NCI-H524 treated with DMSO at 0.1 percent for 48 hours (cell line): ENCODE measurements at regions not wholly inside any gene's neighbourhood (a gene's known extent, or its start where the extent isn't known, plus 50 kb on each side); places are given as distances from the start of the nearest gene placed in this dataset.

Experiments used
- DNase-seq: peaks from one replicate; lab custom pipeline; 2025; lab: John Stamatoyannopoulos, UW

DNA sequence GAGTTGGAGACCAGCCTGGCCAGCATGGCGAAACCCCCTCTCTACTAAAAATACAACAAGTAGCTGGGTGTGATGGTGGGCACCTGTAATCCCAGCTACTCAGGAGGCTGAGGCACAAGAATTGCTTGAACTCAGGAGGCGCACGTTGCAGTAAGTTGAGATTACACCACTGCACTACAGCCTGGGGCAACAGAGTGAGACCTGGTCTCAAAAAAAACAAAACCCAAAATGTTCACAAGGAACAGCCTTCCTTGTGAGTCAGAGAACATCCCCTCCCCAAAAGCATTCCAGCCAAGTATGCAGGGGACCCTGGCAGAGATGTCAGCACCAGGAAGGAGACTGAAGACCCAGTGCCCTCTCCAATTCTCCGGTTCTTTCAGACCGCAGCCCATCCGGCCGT, 314.9 kb upstream of the TSHZ3 start:
- no peak for DNase-seq

DNA sequence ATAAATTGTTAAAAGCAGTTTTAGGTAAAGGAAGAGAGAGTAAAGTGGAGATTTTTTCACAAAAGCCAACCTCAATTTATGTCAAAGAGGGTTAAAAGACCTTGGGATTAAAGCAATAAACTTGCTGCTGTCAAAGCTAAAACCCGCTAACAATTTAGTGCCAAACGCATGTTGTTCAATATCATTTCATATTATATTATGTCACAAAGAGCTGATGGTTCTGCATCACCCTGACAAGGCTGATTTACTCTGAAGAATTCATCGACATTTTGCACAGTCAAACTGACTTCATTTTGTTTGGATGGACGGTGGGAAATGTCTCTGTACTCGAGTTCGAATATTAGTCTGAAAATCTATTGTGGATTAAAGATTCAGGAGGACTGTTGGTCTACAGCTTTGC, 315.8 kb upstream of the TSHZ3 start:
- no peak for DNase-seq

DNA sequence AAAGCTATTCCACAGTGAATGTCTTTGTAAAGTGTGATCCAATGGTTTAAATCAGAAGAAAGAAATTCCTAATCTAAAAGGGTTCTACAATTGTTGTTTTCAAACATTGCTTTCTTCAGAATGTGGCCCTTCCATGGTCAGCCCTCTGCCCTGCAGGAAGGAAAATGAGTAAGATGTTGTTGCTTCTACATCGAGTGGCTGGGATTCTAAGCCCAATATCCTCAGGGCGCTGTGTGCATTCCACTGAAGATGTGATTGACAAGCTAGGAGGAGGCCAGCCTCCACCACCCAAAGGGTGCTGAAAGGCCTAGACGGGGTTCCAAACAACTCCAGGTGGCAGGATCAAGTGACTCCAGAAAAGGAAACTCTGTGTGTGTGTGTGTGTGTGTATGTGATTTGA, 316.9 kb upstream of the TSHZ3 start:
- no peak for DNase-seq

GRCh38 chr19:31667106-31667505, 317.9 kb upstream of the TSHZ3 start:
- no peak for DNase-seq

- no peak for DNase-seq
These were observed 319.7 kb upstream of the TSHZ3 start for GRCh38 chr19:31668921-31669320.

DNA sequence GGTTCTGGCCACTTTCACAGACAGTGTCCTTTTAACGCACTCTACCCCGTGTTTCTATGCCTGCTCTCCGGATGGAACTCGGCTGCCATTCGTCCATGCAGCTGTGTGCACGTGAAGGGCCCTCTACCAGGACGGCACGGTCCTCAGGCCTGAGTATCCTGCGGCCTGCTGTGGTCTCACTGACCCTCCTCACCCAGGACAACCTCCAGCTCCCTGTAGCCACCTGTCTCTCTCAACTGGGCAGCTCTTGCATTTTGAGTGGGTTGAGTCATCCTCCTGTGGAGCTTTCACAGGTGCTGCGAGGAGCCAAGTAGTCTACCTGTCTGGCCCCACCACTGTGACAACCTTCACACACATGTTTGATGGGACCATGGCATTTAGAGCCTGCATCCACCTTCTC, 321.7 kb upstream of the TSHZ3 start:
- DNase-seq: no peak

GRCh38 chr19:31671411-31672035, 322.3 kb upstream of the TSHZ3 start:
- DNase-seq: no peak

DNA sequence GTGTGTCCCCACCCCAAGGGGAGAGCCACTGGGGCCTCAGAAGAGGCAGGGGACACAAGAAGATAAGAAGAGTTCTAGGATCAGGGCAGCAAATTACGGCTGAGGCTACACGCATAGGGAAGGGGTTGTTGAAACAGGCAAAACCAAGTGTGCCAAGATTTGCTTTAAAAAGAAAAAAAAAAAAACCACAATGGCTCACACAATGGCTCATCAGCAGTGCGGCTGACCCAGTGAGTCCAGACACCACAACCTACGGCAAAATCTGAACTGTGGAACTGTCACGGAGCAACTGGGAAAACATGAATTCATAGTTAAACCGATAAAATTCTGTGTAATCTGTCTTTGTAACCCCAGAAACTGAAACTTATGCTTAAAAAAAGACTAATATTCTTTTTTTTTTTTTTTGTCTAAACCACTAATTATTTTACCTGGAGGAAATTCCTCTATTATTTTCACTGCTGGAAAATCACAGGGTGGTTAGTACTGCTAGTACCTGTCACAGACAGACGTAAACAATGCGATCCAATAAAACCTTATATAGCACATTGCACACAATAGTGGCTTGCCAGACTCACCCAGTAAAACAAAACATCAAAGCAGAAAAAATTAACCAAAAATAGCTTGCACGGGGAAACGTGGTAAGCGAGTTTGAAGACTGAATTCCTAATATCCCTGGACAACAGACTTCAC, 325.4 kb upstream of the TSHZ3 start:
- no peak for DNase-seq

GRCh38 chr19:31675193-31675913, 326.1 kb upstream of the TSHZ3 start:
- no peak for DNase-seq

DNA sequence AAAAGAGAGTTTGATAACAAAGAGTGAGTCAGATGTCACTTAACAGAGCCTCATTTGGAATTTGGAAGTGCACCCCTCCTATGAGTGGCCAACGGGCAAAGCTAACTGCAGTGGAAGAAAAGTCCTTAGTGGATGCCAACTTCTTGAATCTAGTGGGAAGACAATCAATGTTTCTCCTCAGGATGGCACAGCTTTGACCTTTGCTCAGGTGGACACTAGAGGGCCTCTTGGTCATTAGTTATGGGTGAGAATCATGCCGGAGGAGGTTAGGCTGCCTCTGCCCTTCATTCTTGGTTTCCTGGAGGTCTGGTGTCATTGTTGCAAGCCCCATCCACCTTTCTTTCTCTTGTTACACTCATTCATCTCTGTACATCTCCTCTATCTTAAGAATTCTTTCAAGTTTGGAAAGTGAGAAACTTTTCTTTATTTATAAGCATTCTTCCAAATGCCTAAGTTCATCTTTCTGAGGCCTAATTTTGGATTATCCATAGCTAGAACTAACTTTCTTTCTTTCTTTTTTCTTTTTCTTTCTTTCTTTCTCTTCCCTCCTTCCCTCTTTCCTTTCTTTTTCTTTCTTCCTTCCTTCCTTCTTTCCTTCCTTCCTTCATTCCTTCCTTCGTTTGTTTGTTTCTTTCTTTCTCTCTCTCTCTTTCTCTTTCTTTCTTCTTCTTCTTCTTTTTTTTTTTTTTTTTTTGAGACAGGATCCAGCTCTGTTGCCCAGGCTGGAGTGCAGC, 327.2 kb upstream of the TSHZ3 start:
- DNase-seq: no peak

DNA sequence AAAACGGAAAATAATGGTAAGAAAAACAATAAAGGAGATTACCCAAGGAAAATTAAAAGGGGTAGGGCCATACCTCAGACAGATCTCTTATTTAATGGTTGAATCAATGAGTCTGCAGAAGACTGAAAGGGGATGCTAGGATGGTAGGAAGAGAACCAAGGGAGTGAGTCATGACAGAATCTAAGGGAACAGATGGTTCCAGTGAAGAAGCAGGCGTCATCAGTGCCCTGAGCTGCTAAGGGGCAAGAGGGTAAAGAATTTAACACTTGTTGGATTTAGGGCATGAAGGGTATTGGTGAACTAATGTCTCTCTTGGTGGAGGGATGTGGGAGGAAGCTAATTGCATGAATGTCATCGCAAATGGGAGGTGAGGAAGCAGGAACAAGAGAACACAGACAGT, 329.2 kb upstream of the TSHZ3 start:
- DNase-seq: no peak

DNA sequence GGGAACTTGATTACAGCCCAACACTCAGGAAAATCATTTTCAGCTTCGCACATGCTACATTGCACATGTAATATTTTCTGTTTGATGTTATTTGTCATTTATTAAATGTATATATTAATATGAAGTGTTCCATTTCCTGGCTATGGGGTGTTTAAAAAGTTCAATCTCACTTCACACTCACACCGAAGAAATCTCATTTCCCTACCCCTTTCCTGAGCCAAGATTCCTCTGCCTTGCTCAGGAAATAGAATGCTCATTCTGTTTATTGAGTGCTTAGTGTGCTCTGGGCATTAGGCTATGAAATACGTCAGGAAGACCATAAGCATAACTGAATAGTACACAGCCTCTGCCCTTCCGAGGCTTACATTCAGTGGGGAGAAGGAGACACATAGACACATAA, 331.9 kb upstream of the TSHZ3 start:
- DNase-seq: no peak

- DNase-seq: no peak
These were observed 344.1 kb upstream of the TSHZ3 start for GRCh38 chr19:31693131-31693932.

GRCh38 chr19:31693933-31694269, 344.7 kb upstream of the TSHZ3 start:
- no peak for DNase-seq

GRCh38 chr19:31694761-31695160, 345.5 kb upstream of the TSHZ3 start:
- no peak for DNase-seq

GRCh38 chr19:31699421-31699820, 350.2 kb upstream of the TSHZ3 start:
- no peak for DNase-seq

- no peak for DNase-seq
These were observed 351.9 kb upstream of the TSHZ3 start for GRCh38 chr19:31701146-31701545.

GRCh38 chr19:31705656-31706055, 356.4 kb upstream of the TSHZ3 start:
- no peak for DNase-seq

- no peak for DNase-seq
These were observed 356.9 kb upstream of the TSHZ3 start for GRCh38 chr19:31706131-31706530.

GRCh38 chr19:31706691-31707620, 357.7 kb upstream of the TSHZ3 start:
- DNase-seq: no peak

DNA sequence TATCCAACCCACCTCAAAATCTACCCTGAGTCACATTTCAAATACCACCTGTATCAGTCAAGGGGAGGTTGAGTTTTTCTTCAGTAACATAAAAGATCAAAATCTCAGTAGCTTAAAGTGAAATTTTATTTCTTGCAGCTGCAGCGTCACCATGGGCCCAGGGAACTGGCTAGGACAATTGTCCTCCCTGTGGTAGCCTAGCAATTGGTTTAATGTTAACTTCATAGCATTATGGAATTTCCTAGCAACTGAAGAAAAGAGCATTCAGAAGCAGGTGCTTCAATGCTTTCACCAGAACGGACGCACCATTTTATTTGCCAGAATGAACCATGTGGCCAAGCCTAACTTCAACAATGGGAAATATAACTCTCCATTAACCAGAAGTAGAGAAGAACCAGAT, 359.3 kb upstream of the TSHZ3 start:
- DNase-seq: no peak
